Gastroesophageal sphincter (tissue), 4 donors: ENCODE measurements at regions not wholly inside any gene's neighbourhood (a gene's known extent, or its start where the extent isn't known, plus 50 kb on each side); places are given as distances from the start of the nearest gene placed in this dataset.

Experiments used
- ATAC-seq: fragments of 150-250 bp; one replicate; pipeline ENCODE4 v1.9.1; 2016; ENCODE audit warnings: mild to moderate bottlenecking, moderate library complexity
- H3K27ac ChIP-seq, 4 donors: fragments of 200-600 bp; sonication (generic) in 3 of 4; 1 replicate in 3 of 4; 2 replicates in 1 of 4; pipeline ENCODE4 v1.5.1; 2016 to 2019
- H3K27me3 ChIP-seq: fragments of 200-600 bp; sonication (generic); one replicate; pipeline ENCODE4 v1.5.1; 2019
- H3K36me3 ChIP-seq, 2 donors: fragments of 200-600 bp; sonication (generic); one replicate each; pipeline ENCODE4 v1.5.1; 2019; ENCODE audit warnings: control low read depth in 1 of 2
- H3K4me1 ChIP-seq, 3 donors: fragments of 200-600 bp; sonication (generic); 1 replicate in 2 of 3; 2 replicates in 1 of 3; pipeline ENCODE4 v1.5.1; 2016 to 2019; ENCODE audit warnings: control low read depth in 2 of 3
- H3K4me3 ChIP-seq, 2 donors: fragments of 200-600 bp; sonication (generic); one replicate each; pipeline ENCODE4 v1.5.1; 2019; ENCODE audit warnings: mild to moderate bottlenecking in 1 of 2, moderate library complexity in 1 of 2
- H3K9me3 ChIP-seq, 3 donors: fragments of 200-600 bp; sonication (generic); one replicate each; pipeline ENCODE4 v1.5.1; 2017 to 2019; ENCODE audit warnings: control low read depth in 2 of 3
- CTCF ChIP-seq, 4 experiments: fragments of 200-600 bp in 2 of 4; fragments of 450-650 bp in 2 of 4; sonication (generic) in 1 of 4; IDR thresholded peaks; one replicate each; pipeline ENCODE4 v1.5.1; 2017 to 2019; ENCODE audit warnings: antibody characterized with exemption in 4 of 4, mild to moderate bottlenecking in 2 of 4, moderate library complexity in 2 of 4
- EP300 ChIP-seq: sonication (generic); formaldehyde crosslinking; IDR thresholded peaks from one replicate; pipeline ENCODE4 v1.6.1; 2017; ENCODE audit warnings: antibody characterized with exemption, mild to moderate bottlenecking
- POLR2A ChIP-seq, 2 donors: fragments of 450-650 bp; IDR thresholded peaks; one replicate each; pipeline ENCODE4 v1.6.1; 2017; ENCODE audit warnings: antibody characterized with exemption in 2 of 2, mild to moderate bottlenecking in 2 of 2, moderate library complexity in 1 of 2
- POLR2AphosphoS5 ChIP-seq: sonication (generic); formaldehyde crosslinking; IDR thresholded peaks from one replicate; pipeline ENCODE4 v1.6.1; 2017; ENCODE audit warnings: antibody characterized with exemption
- WGBS, 2 donors: methylation state at CpG; one replicate each; pipeline ENCODE4 v1.1.5; 2018; ENCODE audit warnings: low coverage in 1 of 2; 5-methylcytosine and 5-hydroxymethylcytosine counted together

GRCh38 chr16:87231295-87231694, 85.9 kb downstream of the C16orf95 start:
- Histone ChIP-seq H3K36me3 (no peaks in the 10 kb centered on the region), H3K4me3 (no peak overlapping the region), H3K27ac (no peak overlapping the region), H3K9me3 (peaks cover 0 to 12% (median 0%) of the 10 kb centered on the region in 3 donors), H3K27me3 (peaks cover 32% of the 10 kb centered on the region), H3K4me1 (no peaks in the 10 kb centered on the region)
- TF ChIP-seq POLR2AphosphoS5: no peak
- no peak for TF ChIP-seq POLR2A (IDR thresholded peaks at IDR 0.05)
- TF ChIP-seq EP300: no peak
- no peak for TF ChIP-seq CTCF (IDR thresholded peaks at IDR 0.05)
- ATAC-seq: no peak
- WGBS, 2 donors: 95 to 96% methylated on average over 4 of the region's 4 CpGs

DNA sequence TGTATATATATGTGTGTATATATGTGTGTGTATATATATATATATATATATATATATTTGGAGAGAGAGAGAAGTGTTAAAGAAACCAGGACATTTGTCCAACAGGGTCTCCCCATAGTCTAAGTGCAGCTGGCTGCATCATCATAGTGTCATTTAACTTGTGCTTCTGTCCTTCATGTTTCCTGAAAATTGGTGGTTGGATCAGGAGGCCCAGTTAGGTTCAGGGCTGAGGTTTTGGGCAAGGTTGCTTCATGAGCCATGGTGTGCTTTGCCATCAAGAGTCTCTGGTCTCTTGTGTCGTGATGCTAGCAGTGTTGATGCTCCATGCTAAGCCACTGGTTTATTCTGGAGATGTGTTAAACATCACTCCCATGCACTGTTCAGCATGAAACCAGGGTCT, 85.3 kb downstream of the C16orf95 start:
- TF ChIP-seq CTCF (IDR thresholded peaks at IDR 0.05): no peak
- no peak for TF ChIP-seq EP300
- TF ChIP-seq POLR2A (IDR thresholded peaks at IDR 0.05): no peak
- TF ChIP-seq POLR2AphosphoS5: no peak
- H3K27ac ChIP-seq: no peak overlapping the region
- H3K27me3 ChIP-seq: peaks cover 38% of the 10 kb centered on the region
- WGBS, 2 donors: 80 to 83% methylated on average over 1 of the region's 1 CpG
- no peak for ATAC-seq
- H3K9me3 ChIP-seq: peaks cover 0 to 12% (median 0%) of the 10 kb centered on the region in 3 donors
- no peak overlapping the region for H3K4me3 ChIP-seq
- no peaks in the 10 kb centered on the region for H3K36me3 ChIP-seq
- no peaks in the 10 kb centered on the region for H3K4me1 ChIP-seq

- Histone ChIP-seq H3K4me3 (no peak overlapping the region), H3K9me3 (peaks cover 0 to 12% (median 0%) of the 10 kb centered on the region in 3 donors), H3K27me3 (peaks cover 41% of the 10 kb centered on the region), H3K36me3 (no peaks in the 10 kb centered on the region), H3K4me1 (no peaks in the 10 kb centered on the region), H3K27ac (no peak overlapping the region)
- 19 to 55% methylated on average over 3 to 6 of the region's 10 CpGs for WGBS, 2 donors
- TF ChIP-seq POLR2A (IDR thresholded peaks at IDR 0.05): no peak
- TF ChIP-seq EP300: no peak
- TF ChIP-seq POLR2AphosphoS5: no peak
- no peak for TF ChIP-seq CTCF (IDR thresholded peaks at IDR 0.05)
- ATAC-seq: no peak
Observed at GRCh38 chr16:87233928-87234327, 83.3 kb downstream of the C16orf95 start.

DNA sequence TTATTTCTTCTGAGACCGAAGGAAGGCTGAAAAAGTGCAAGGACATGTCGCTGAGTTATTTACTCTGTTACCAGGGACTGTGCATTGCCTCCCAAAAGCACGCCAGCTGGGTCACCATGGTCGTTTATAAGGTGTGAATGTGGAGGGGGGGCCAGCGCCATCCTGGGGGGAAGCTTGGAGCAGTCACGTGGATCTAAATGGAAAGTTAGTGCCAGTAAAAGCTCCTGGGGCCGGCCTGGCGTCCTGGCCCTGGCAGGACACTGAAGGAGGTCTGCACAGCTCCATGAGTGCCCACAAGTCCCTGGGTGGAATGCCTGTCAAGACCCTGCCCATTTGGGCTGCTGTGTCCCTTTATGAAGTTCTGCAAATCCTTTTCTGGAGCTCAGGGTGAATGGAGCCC, 82.6 kb downstream of the C16orf95 start:
- ATAC-seq: no peak
- no peaks in the 10 kb centered on the region for H3K4me1 ChIP-seq
- no peak overlapping the region for H3K27ac ChIP-seq
- peaks cover 36% of the 10 kb centered on the region for H3K27me3 ChIP-seq
- no peak for TF ChIP-seq POLR2A (IDR thresholded peaks at IDR 0.05)
- no peak for TF ChIP-seq CTCF (IDR thresholded peaks at IDR 0.05)
- TF ChIP-seq EP300: no peak
- no peak for TF ChIP-seq POLR2AphosphoS5
- H3K4me3 ChIP-seq: no peak overlapping the region
- peaks cover 0 to 12% (median 0%) of the 10 kb centered on the region in 3 donors for H3K9me3 ChIP-seq
- no peaks in the 10 kb centered on the region for H3K36me3 ChIP-seq
- 74 to 75% methylated on average over 2 to 5 of the region's 8 CpGs for WGBS, 2 donors

- H3K27me3 ChIP-seq: peaks cover 36% of the 10 kb centered on the region
- H3K36me3 ChIP-seq: no peaks in the 10 kb centered on the region
- H3K27ac ChIP-seq: no peak overlapping the region
- TF ChIP-seq POLR2AphosphoS5: no peak
- TF ChIP-seq CTCF (IDR thresholded peaks at IDR 0.05): no peak
- no peak for TF ChIP-seq POLR2A (IDR thresholded peaks at IDR 0.05)
- no peak for TF ChIP-seq EP300
- no peaks in the 10 kb centered on the region for H3K4me1 ChIP-seq
- 72% methylated on average over 5 of the region's 15 CpGs; no CpG with 5 or more reads in 1 of the 2 donors for WGBS, 2 donors
- no peak overlapping the region for H3K4me3 ChIP-seq
- peaks cover 0 to 12% (median 0%) of the 10 kb centered on the region in 3 donors for H3K9me3 ChIP-seq
- no peak for ATAC-seq
Observed at GRCh38 chr16:87235810-87236515, 81.2 kb downstream of the C16orf95 start.
